ENCODE measurements at regions not wholly inside any gene's neighbourhood (a gene's known extent, or its start where the extent isn't known, plus 50 kb on each side); places are given as distances from the start of the nearest gene placed in this dataset.

GRCh38 chr7:69334701-69335100 is 263.6 kb upstream of the AUTS2 start:
- H3K23ac ChIP-seq (ENCODE audit: insufficient read length): no peak overlapping the region
- H2BK5ac ChIP-seq (ENCODE audit: low read depth, low read length): no peak overlapping the region
- H4K91ac ChIP-seq (replicated peaks; ENCODE audit: insufficient read length, low read length): no peak overlapping the region
- H3K4me3 ChIP-seq (ENCODE audit: extremely low read depth in 1 of 4, insufficient read depth in 2 of 4, low read depth in 3 of 4, low read length in 4 of 4): no peak overlapping the region
- 98% methylated on average over 3 of the region's 3 CpGs; no CpG with 5 or more reads in 1 of the 2 experiments for WGBS, 2 experiments (ENCODE audit: extremely low coverage in 1 of 2, insufficient coverage in 1 of 2, insufficient read length in 1 of 2, insufficient replicate concordance in 2 of 2, low coverage in 1 of 2, low lambda C conversion rate in 2 of 2, missing lambda C conversion rate in 1 of 2)
- H2BK20ac ChIP-seq (ENCODE audit: low read length): no peak overlapping the region
- no peak overlapping the region for H2BK15ac ChIP-seq (ENCODE audit: low read length)
- H3K4me2 ChIP-seq (ENCODE audit: insufficient read depth in 1 of 2, low read depth in 2 of 2, low read length in 2 of 2): no peak overlapping the region
- H4K5ac ChIP-seq (ENCODE audit: insufficient read length, low read depth, low read length): no peak overlapping the region
- H3K14ac ChIP-seq (ENCODE audit: insufficient read length): no peak overlapping the region
- H3K79me1 ChIP-seq (ENCODE audit: low read depth, low read length): no peaks in the 10 kb centered on the region
- ChIA-PET CTCF (ENCODE audit: partially characterized antibody) (interaction anchor here (0.6 kb wide), 1 partner anchor 651 kb away, joined by 3 read pairs; no protein-coding TSS in a partner anchor), POLR2A (ENCODE audit: partially characterized antibody) (interaction anchor here (0.7 kb wide), 1 partner anchor 517 kb away, joined by 3 read pairs; no protein-coding TSS in a partner anchor)
- H3K36me3 ChIP-seq (ENCODE audit: control insufficient read depth in 2 of 4, insufficient read depth in 4 of 4, low read length in 3 of 4): no peaks in the 10 kb centered on the region
- H3K9me3 ChIP-seq (ENCODE audit: insufficient read depth in 2 of 2, low read depth in 1 of 2, low read length in 1 of 2): peaks cover 4 to 6% of the 10 kb centered on the region in 2 experiments; a peak in 1 of 4 replicates
- no peak overlapping the region for H2BK12ac ChIP-seq (ENCODE audit: low read depth, low read length)
- no peaks in the 10 kb centered on the region for H3K4me1 ChIP-seq (replicated peaks in 1 of 4; ENCODE audit: control insufficient read depth in 3 of 4, insufficient read depth in 4 of 4, low read length in 3 of 4)
- FAIRE-seq (no peak), DNase-seq (ENCODE audit: low read depth in 1 of 2, low spot score in 2 of 2) (no peak)
- H3K23me2 ChIP-seq (ENCODE audit: low read depth, low read length): no peaks in the 10 kb centered on the region
- H3K4ac ChIP-seq (replicated peaks; ENCODE audit: insufficient read length, low read depth, low read length): no peak overlapping the region
- no peaks in the 10 kb centered on the region for H4K20me1 ChIP-seq (replicated peaks in 1 of 2; ENCODE audit: control insufficient read depth in 1 of 2, insufficient read depth in 2 of 2, low read length in 2 of 2)
- no peak overlapping the region for H3K27ac ChIP-seq (ENCODE audit: low read depth, low read length)
- no peak overlapping the region for H2AK5ac ChIP-seq (ENCODE audit: low read depth, low read length)
- H2AFZ ChIP-seq (ENCODE audit: low read length): no peak overlapping the region
- no peak overlapping the region for H2BK120ac ChIP-seq (replicated peaks; ENCODE audit: low read depth, low read length)
- TF ChIP-seq SP4 (IDR thresholded peaks at IDR 0.05; ENCODE audit: low read length) (no peak), MAFK (IDR thresholded peaks at IDR 0.05; ENCODE audit: low read depth, low read length) (no peak), CEBPB (IDR thresholded peaks at IDR 0.05; ENCODE audit: low read depth, low read length) (no peak)
- no peaks in the 10 kb centered on the region for H3K27me3 ChIP-seq (replicated peaks in 1 of 4; ENCODE audit: control insufficient read depth in 3 of 4, extremely low read depth in 1 of 4, insufficient read depth in 3 of 4, low read length in 3 of 4)
- H3K79me2 ChIP-seq (ENCODE audit: control insufficient read depth in 1 of 2, insufficient read depth in 2 of 2, low read length in 2 of 2): no peaks in the 10 kb centered on the region
- no peak overlapping the region for H3K18ac ChIP-seq (ENCODE audit: extremely low read depth, low read length)
- no peak overlapping the region for H3K56ac ChIP-seq (replicated peaks; ENCODE audit: insufficient read length, low read depth, low read length)
- H3K9ac ChIP-seq (replicated peaks in 1 of 4; ENCODE audit: extremely low read depth in 1 of 4, low read depth in 3 of 4, low read length in 3 of 4): no peak overlapping the region
- no peak overlapping the region for H4K8ac ChIP-seq (ENCODE audit: extremely low read depth, insufficient read depth, low read length)

All from H1 (cell line).